ENCODE measurements at regions not wholly inside any gene's neighbourhood (a gene's known extent, or its start where the extent isn't known, plus 50 kb on each side); places are given as distances from the start of the nearest gene placed in this dataset.

GRCh38 chr5:4630031-4630430, 510.1 kb upstream of the ADAMTS16 start:
- Mint-ChIP-seq H3K4me3 (no peak overlapping the region), H3K27ac (no peak overlapping the region), H3K27me3 (ENCODE audit: insufficient read depth) (no peaks in the 10 kb centered on the region; the same call in 1 of the 2 replicates), H3K36me3 (ENCODE audit: low read depth) (no peaks in the 10 kb centered on the region; the same call in 1 of the 2 replicates), H3K9me3 (peaks cover 32% of the 10 kb centered on the region), H3K4me1 (ENCODE audit: low read depth) (no peaks in the 10 kb centered on the region)
- no peak for TF ChIP-seq CTCF (IDR thresholded peaks at IDR 0.05)
- DNase-seq = no peak

- H3K4me1 Mint-ChIP-seq (ENCODE audit: low read depth) = no peaks in the 10 kb centered on the region
- peaks cover 25% of the 10 kb centered on the region for H3K9me3 Mint-ChIP-seq
- no peak overlapping the region for H3K27ac Mint-ChIP-seq
- H3K27me3 Mint-ChIP-seq (ENCODE audit: insufficient read depth) = no peaks in the 10 kb centered on the region
- no peak for DNase-seq
- TF ChIP-seq CTCF (IDR thresholded peaks at IDR 0.05) = no peak
- H3K36me3 Mint-ChIP-seq (ENCODE audit: low read depth) = no peaks in the 10 kb centered on the region
- H3K4me3 Mint-ChIP-seq = no peak overlapping the region
Measured at GRCh38 chr5:4634342-4634741, 505.8 kb upstream of the ADAMTS16 start.

- no peaks in the 10 kb centered on the region for H3K27me3 Mint-ChIP-seq (ENCODE audit: insufficient read depth)
Measured at GRCh38 chr5:4636378-4636777, 503.8 kb upstream of the ADAMTS16 start.

GRCh38 chr5:4639946-4640345, 500.2 kb upstream of the ADAMTS16 start:
- H3K9me3 Mint-ChIP-seq = peaks cover 32% of the 10 kb centered on the region
- TF ChIP-seq CTCF (IDR thresholded peaks at IDR 0.05) = no peak
- no peaks in the 10 kb centered on the region for H3K4me1 Mint-ChIP-seq (ENCODE audit: low read depth)
- H3K4me3 Mint-ChIP-seq = no peak overlapping the region
- no peak overlapping the region for H3K27ac Mint-ChIP-seq
- no peak for DNase-seq
- H3K36me3 Mint-ChIP-seq (ENCODE audit: low read depth) = 0 out of 2 replicates have a peak, but pooled peaks cover 4% of the 10 kb centered on the region
- no peaks in the 10 kb centered on the region; the same call in 1 of the 2 replicates for H3K27me3 Mint-ChIP-seq (ENCODE audit: insufficient read depth)

More at GRCh38 chr5:4636378-4636777, 503.8 kb upstream of the ADAMTS16 start:
- Mint-ChIP-seq H3K27ac (no peak overlapping the region), H3K4me3 (no peak overlapping the region), H3K9me3 (peaks cover 25% of the 10 kb centered on the region), H3K4me1 (ENCODE audit: low read depth) (no peaks in the 10 kb centered on the region), H3K36me3 (ENCODE audit: low read depth) (no peaks in the 10 kb centered on the region)
- no peak for TF ChIP-seq CTCF (IDR thresholded peaks at IDR 0.05)
- no peak for DNase-seq

GRCh38 chr5:4640795-4641194, 499.3 kb upstream of the ADAMTS16 start:
- no peak overlapping the region for H3K27ac Mint-ChIP-seq
- no peaks in the 10 kb centered on the region for H3K4me1 Mint-ChIP-seq (ENCODE audit: low read depth)
- DNase-seq = no peak
- no peak for TF ChIP-seq CTCF (IDR thresholded peaks at IDR 0.05)
- 0 out of 2 replicates have a peak, but pooled peaks cover 4% of the 10 kb centered on the region for H3K36me3 Mint-ChIP-seq (ENCODE audit: low read depth)
- no peak overlapping the region for H3K4me3 Mint-ChIP-seq
- H3K27me3 Mint-ChIP-seq (ENCODE audit: insufficient read depth) = no peaks in the 10 kb centered on the region; the same call in 1 of the 2 replicates
- H3K9me3 Mint-ChIP-seq = peaks cover 39% of the 10 kb centered on the region

GRCh38 chr5:4642525-4642924, 497.6 kb upstream of the ADAMTS16 start:
- DNase-seq = no peak
- Mint-ChIP-seq H3K36me3 (ENCODE audit: low read depth) (0 out of 2 replicates have a peak, but pooled peaks cover 4% of the 10 kb centered on the region), H3K9me3 (peaks cover 39% of the 10 kb centered on the region), H3K27me3 (ENCODE audit: insufficient read depth) (no peaks in the 10 kb centered on the region; the same call in 1 of the 2 replicates), H3K4me1 (ENCODE audit: low read depth) (no peaks in the 10 kb centered on the region), H3K27ac (no peak overlapping the region), H3K4me3 (no peak overlapping the region)
- no peak for TF ChIP-seq CTCF (IDR thresholded peaks at IDR 0.05)
